ENCODE measurements at regions not wholly inside any gene's neighbourhood (a gene's known extent, or its start where the extent isn't known, plus 50 kb on each side); places are given as distances from the start of the nearest gene placed in this dataset.

- no peaks in the 10 kb centered on the region for H3K36me3 ChIP-seq (ENCODE audit: control insufficient read depth, insufficient read depth, low read length)
- no peak for TF ChIP-seq CTCF (IDR thresholded peaks at IDR 0.05; ENCODE audit: insufficient read depth, low read length, poor library complexity, severe bottlenecking)
- H3K27me3 ChIP-seq (ENCODE audit: control insufficient read depth, insufficient read depth, low read length), result no peaks in the 10 kb centered on the region
- no peak overlapping the region for H3K4me3 ChIP-seq (ENCODE audit: low read depth, low read length)
- DNase-seq (ENCODE audit: low read depth), result no peak
Observed at GRCh38 chr11:69425444-69425843, 56.0 kb upstream of the LINC01488 start.

GRCh38 chr11:69425895-69426544 lies 55.4 kb upstream of the LINC01488 start:
- Histone ChIP-seq H3K36me3 (ENCODE audit: control insufficient read depth, insufficient read depth, low read length) (no peaks in the 10 kb centered on the region), H3K27me3 (ENCODE audit: control insufficient read depth, insufficient read depth, low read length) (no peaks in the 10 kb centered on the region), H3K4me3 (ENCODE audit: low read depth, low read length) (no peak overlapping the region)
- no peak for TF ChIP-seq CTCF (IDR thresholded peaks at IDR 0.05; ENCODE audit: insufficient read depth, low read length, poor library complexity, severe bottlenecking)
- DNase-seq (ENCODE audit: low read depth), result no peak

- no peaks in the 10 kb centered on the region for H3K36me3 ChIP-seq (ENCODE audit: control insufficient read depth, insufficient read depth, low read length)
- H3K27me3 ChIP-seq (ENCODE audit: control insufficient read depth, insufficient read depth, low read length), result no peaks in the 10 kb centered on the region
- TF ChIP-seq CTCF (IDR thresholded peaks at IDR 0.05; ENCODE audit: insufficient read depth, low read length, poor library complexity, severe bottlenecking), result no peak
- no peak overlapping the region for H3K4me3 ChIP-seq (ENCODE audit: low read depth, low read length)
- no peak for DNase-seq (ENCODE audit: low read depth)
Observed at GRCh38 chr11:69427337-69427736, 54.1 kb upstream of the LINC01488 start.

GRCh38 chr11:69427906-69428880 lies 53.3 kb upstream of the LINC01488 start:
- Histone ChIP-seq H3K4me3 (ENCODE audit: low read depth, low read length) (no peak overlapping the region), H3K27me3 (ENCODE audit: control insufficient read depth, insufficient read depth, low read length) (no peaks in the 10 kb centered on the region), H3K36me3 (ENCODE audit: control insufficient read depth, insufficient read depth, low read length) (no peaks in the 10 kb centered on the region)
- no peak for TF ChIP-seq CTCF (IDR thresholded peaks at IDR 0.05; ENCODE audit: insufficient read depth, low read length, poor library complexity, severe bottlenecking)
- no peak for DNase-seq (ENCODE audit: low read depth)

- Histone ChIP-seq H3K27me3 (ENCODE audit: control insufficient read depth, insufficient read depth, low read length) (no peaks in the 10 kb centered on the region), H3K4me3 (ENCODE audit: low read depth, low read length) (no peak overlapping the region), H3K36me3 (ENCODE audit: control insufficient read depth, insufficient read depth, low read length) (no peaks in the 10 kb centered on the region)
- TF ChIP-seq CTCF (IDR thresholded peaks at IDR 0.05; ENCODE audit: insufficient read depth, low read length, poor library complexity, severe bottlenecking), result no peak
- no peak for DNase-seq (ENCODE audit: low read depth)
Observed at GRCh38 chr11:69429716-69430491, 51.6 kb upstream of the LINC01488 start.

Measured in kidney epithelial cell (primary cell).